CD4-positive, alpha-beta memory T cell (primary cell): ENCODE measurements at regions not wholly inside any gene's neighbourhood (a gene's known extent, or its start where the extent isn't known, plus 50 kb on each side); places are given as distances from the start of the nearest gene placed in this dataset.

Experiments used
- CTCF ChIA-PET: fragments of 350-600 bp; sonication (Branson Sonifier 250); formaldehyde crosslinking; loops from one replicate; lab custom pipeline; 2021; ENCODE audit warnings: inconsistent platforms; ENCODE audit not compliant: partially characterized antibody; lab: Charles Lee
- POLR2A ChIA-PET: fragments of 350-600 bp; sonication (Branson Sonifier 250); formaldehyde crosslinking; loops from one replicate; lab custom pipeline; 2021; ENCODE audit not compliant: partially characterized antibody; lab: Charles Lee
- DNase-seq, 5 donors: peaks; one replicate each; pipeline versions ENCODE4 v3.0.0 to v3.0.0-alpha.2; 2020 to 2022; ENCODE audit warnings: mixed read lengths in 1 of 5
- H3K27ac ChIP-seq: one replicate; pipeline ENCODE4 v1.7.0; 2013; ENCODE audit warnings: low read depth, low read length
- H3K27me3 ChIP-seq: 2 replicates; pipeline ENCODE4 v1.7.0; 2013; ENCODE audit warnings: mild to moderate bottlenecking, low read length, moderate library complexity; ENCODE audit not compliant: insufficient read depth
- H3K36me3 ChIP-seq: 2 replicates; pipeline ENCODE4 v1.7.0; 2013; ENCODE audit warnings: mild to moderate bottlenecking, low read length, moderate library complexity; ENCODE audit not compliant: insufficient read depth
- H3K4me1 ChIP-seq: 2 replicates; pipeline ENCODE4 v1.7.0; 2013; ENCODE audit warnings: mild to moderate bottlenecking, low read length, moderate library complexity; ENCODE audit not compliant: insufficient read depth
- H3K4me3 ChIP-seq, 2 donors: one replicate each; pipeline ENCODE4 v1.7.0; 2013; ENCODE audit warnings: low read length in 2 of 2, mild to moderate bottlenecking in 1 of 2
- H3K9me3 ChIP-seq, 2 donors: one replicate each; pipeline ENCODE4 v1.7.0; 2013; ENCODE audit warnings: low read length in 2 of 2, control low read depth in 1 of 2; ENCODE audit not compliant: control insufficient read depth in 1 of 2
- H3K27ac Mint-ChIP-seq, 7 donors: one replicate each; pipeline ENCODE4 v1.8.0; 2020 to 2021; ENCODE audit warnings: mixed read lengths in 7 of 7, mild to moderate bottlenecking in 6 of 7, inconsistent platforms in 3 of 7, moderate library complexity in 3 of 7
- H3K27me3 Mint-ChIP-seq, 2 donors: one replicate each; pipeline ENCODE4 v1.8.0; 2020 to 2021; ENCODE audit warnings: mixed read lengths in 2 of 2
- H3K36me3 Mint-ChIP-seq, 2 donors: one replicate each; pipeline ENCODE4 v1.8.0; 2020 to 2021; ENCODE audit warnings: mixed read lengths in 2 of 2, inconsistent platforms in 1 of 2, mild to moderate bottlenecking in 1 of 2
- H3K4me1 Mint-ChIP-seq, 4 donors: one replicate each; pipeline ENCODE4 v1.8.0; 2020 to 2021; ENCODE audit warnings: mixed read lengths in 4 of 4, mild to moderate bottlenecking in 1 of 4
- H3K4me3 Mint-ChIP-seq, 8 donors: one replicate each; pipeline ENCODE4 v1.8.0; 2020 to 2021; ENCODE audit warnings: mixed read lengths in 8 of 8, mild to moderate bottlenecking in 7 of 8, moderate library complexity in 6 of 8, inconsistent platforms in 3 of 8
- H3K9me3 Mint-ChIP-seq, 8 donors: one replicate each; pipeline ENCODE4 v1.8.0; 2020 to 2021; ENCODE audit warnings: mixed read lengths in 8 of 8, mild to moderate bottlenecking in 5 of 8, inconsistent platforms in 3 of 8, moderate library complexity in 1 of 8
- intact Hi-C: fragments of 100-400 bp; cut with micrococcal nuclease; formaldehyde crosslinking; loops from one replicate; pipeline ENCODE4 v1.15.1; 2023

DNA sequence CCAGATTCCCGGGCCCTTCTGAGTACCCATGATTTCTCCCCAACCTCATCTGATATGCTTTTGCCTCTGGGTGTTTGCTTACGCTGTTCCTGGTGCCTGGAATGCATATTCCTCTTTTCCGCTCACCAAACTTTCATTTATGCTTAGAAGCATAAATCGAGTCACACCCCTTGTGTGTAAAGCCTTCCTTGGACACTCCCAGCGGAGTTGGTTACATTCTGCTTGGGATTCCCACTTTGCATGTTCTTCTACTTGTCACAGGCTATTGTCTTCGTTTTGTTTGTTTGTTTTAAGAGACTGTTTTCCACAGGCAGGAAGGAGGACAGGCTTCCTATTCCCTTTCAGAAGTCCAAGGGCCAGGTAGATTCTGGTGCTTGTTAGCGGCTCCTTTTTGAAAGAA, 76.5 kb downstream of the SEC61B start:
- intact Hi-C loops, result no loop called here
- Mint-ChIP-seq H3K27me3 (peaks cover 2 to 13% of the 10 kb centered on the region in 2 donors), H3K4me1 (peaks cover 0 to 6% (median 1%) of the 10 kb centered on the region in 4 donors), H3K27ac (no peak overlapping the region), H3K4me3 (no peak overlapping the region), H3K36me3 (no peaks in the 10 kb centered on the region), H3K9me3 (no peaks in the 10 kb centered on the region)
- POLR2A ChIA-PET, result no interaction called here
- no peaks in the 10 kb centered on the region for H3K27me3 ChIP-seq
- H3K36me3 ChIP-seq, result no peaks in the 10 kb centered on the region
- DNase-seq, result no peak
- H3K4me1 ChIP-seq, result no peaks in the 10 kb centered on the region
- CTCF ChIA-PET, result no interaction called here
- no peak overlapping the region for H3K4me3 ChIP-seq
- H3K9me3 ChIP-seq, result no peaks in the 10 kb centered on the region
- H3K27ac ChIP-seq, result no peak overlapping the region

DNA sequence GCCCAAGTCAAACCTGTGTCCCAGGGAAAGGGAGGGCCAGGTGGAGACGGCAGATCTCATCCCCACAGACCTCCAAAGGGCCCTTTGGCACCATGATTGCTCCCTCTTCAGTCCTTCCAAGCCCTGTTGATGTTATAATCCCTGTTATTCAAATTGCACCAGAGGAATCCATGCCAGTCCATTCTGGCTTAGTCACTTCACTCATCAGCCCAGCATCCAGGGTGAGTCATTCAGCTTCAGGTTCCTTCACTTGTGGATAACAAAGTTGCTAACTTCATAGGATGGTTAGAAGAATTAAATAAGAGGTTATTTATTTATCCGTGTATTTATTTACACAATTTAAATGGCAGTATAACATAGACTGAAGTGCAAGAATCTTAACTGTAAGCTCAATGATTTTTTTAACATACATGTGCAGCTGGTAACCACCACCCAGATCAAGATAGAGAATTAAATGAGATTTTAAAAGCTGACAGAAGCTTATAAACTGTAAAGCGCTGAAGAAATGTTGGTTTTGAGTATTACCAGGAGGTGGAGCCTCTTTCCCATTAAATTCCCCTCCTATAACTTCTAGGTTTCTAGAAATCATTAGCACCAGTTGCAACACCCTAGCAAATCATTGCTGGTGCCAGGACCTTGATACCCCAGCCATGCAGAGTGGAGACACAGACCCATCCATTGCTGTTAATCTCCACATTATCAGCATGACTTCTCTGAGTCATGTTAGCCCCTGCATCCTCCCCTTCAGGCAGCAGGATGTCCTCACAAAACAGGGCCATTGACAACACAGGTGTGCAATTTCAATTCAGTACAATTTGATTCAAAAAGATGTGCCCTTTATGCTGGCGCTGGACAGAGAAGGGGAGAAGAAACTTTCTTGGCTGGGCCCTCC, 77.4 kb downstream of the SEC61B start:
- no peaks in the 10 kb centered on the region for H3K9me3 Mint-ChIP-seq
- peaks cover 0 to 6% (median 1%) of the 10 kb centered on the region in 4 donors for H3K4me1 Mint-ChIP-seq
- intact Hi-C loops, result no loop called here
- H3K4me3 ChIP-seq, result no peak overlapping the region
- ChIA-PET CTCF (no interaction called here), POLR2A (no interaction called here)
- H3K27ac Mint-ChIP-seq, result peak overlapping the region in 1 of 7 donors; percentile 10
- H3K4me3 Mint-ChIP-seq, result no peak overlapping the region
- H3K36me3 Mint-ChIP-seq, result no peaks in the 10 kb centered on the region
- no peaks in the 10 kb centered on the region for H3K36me3 ChIP-seq
- H3K27me3 ChIP-seq, result no peaks in the 10 kb centered on the region
- H3K4me1 ChIP-seq, result no peaks in the 10 kb centered on the region
- no peak for DNase-seq
- no peaks in the 10 kb centered on the region for H3K9me3 ChIP-seq
- peaks cover 5 to 11% of the 10 kb centered on the region in 2 donors for H3K27me3 Mint-ChIP-seq
- H3K27ac ChIP-seq, result no peak overlapping the region

DNA sequence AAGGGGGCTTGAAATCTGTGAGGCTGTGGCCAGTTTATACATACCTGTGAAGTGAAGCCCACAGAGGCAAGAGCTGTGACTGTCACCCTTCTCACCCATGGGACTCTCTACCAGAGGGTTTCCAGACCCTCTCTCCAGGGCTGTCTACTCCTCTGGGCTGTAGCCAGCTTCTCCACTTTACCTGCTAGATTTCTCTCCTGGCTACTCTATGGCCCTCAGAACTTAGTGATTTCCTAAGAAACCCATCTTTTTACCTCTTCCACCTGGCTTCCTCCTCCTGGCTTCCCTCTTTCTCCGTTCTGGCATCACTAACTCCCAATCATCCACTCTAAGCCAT, 78.0 kb downstream of the SEC61B start:
- peaks cover 0 to 6% (median 1%) of the 10 kb centered on the region in 4 donors for H3K4me1 Mint-ChIP-seq
- ChIA-PET CTCF (no interaction called here), POLR2A (no interaction called here)
- peaks cover 5 to 11% of the 10 kb centered on the region in 2 donors for H3K27me3 Mint-ChIP-seq
- no peak for DNase-seq
- Histone ChIP-seq H3K27me3 (no peaks in the 10 kb centered on the region), H3K4me1 (no peaks in the 10 kb centered on the region), H3K9me3 (no peaks in the 10 kb centered on the region), H3K36me3 (no peaks in the 10 kb centered on the region), H3K27ac (no peak overlapping the region), H3K4me3 (no peak overlapping the region)
- H3K27ac Mint-ChIP-seq, result no peak overlapping the region
- intact Hi-C loops, result no loop called here
- no peaks in the 10 kb centered on the region for H3K9me3 Mint-ChIP-seq
- no peaks in the 10 kb centered on the region for H3K36me3 Mint-ChIP-seq
- H3K4me3 Mint-ChIP-seq, result no peak overlapping the region

- Mint-ChIP-seq H3K4me1 (peaks cover 0 to 6% (median 1%) of the 10 kb centered on the region in 4 donors), H3K27ac (no peak overlapping the region), H3K27me3 (peaks cover 6 to 11% of the 10 kb centered on the region in 2 donors), H3K36me3 (no peaks in the 10 kb centered on the region), H3K9me3 (no peaks in the 10 kb centered on the region), H3K4me3 (no peak overlapping the region)
- H3K9me3 ChIP-seq, result no peaks in the 10 kb centered on the region
- H3K4me1 ChIP-seq, result no peaks in the 10 kb centered on the region
- intact Hi-C loops, result no loop called here
- H3K36me3 ChIP-seq, result no peaks in the 10 kb centered on the region
- H3K4me3 ChIP-seq, result no peak overlapping the region
- no peaks in the 10 kb centered on the region for H3K27me3 ChIP-seq
- ChIA-PET POLR2A (no interaction called here), CTCF (no interaction called here)
- no peak for DNase-seq
- no peak overlapping the region for H3K27ac ChIP-seq
These were observed 78.5 kb downstream of the SEC61B start for GRCh38 chr9:99300603-99301002.

DNA sequence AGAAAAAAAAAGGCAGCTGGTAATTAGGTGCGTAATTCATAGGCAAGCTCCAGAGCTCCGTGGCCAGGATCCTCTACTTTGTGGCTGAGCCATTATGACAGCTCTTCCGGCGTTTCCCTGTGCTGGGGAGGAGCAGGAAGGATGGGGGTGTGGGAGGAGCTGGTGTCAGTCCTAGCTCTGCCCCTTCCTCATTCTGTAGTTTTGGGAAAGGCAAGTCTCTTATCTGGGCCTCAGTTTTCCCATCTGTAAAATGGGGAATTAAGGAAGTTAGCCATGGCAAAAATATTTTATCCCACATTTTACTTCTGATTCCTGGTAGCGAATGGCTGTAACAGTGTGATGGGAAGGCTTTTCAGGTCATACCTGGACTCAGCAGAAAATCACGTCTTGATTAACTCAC, 81.1 kb downstream of the SEC61B start:
- Mint-ChIP-seq H3K9me3 (no peaks in the 10 kb centered on the region), H3K36me3 (no peaks in the 10 kb centered on the region), H3K4me1 (no peaks in the 10 kb centered on the region), H3K4me3 (no peak overlapping the region), H3K27ac (no peak overlapping the region), H3K27me3 (peaks cover 10 to 14% of the 10 kb centered on the region in 2 donors)
- ChIA-PET CTCF (no interaction called here), POLR2A (no interaction called here)
- Histone ChIP-seq H3K36me3 (no peaks in the 10 kb centered on the region), H3K4me1 (no peaks in the 10 kb centered on the region), H3K4me3 (no peak overlapping the region), H3K27ac (no peak overlapping the region), H3K9me3 (no peaks in the 10 kb centered on the region), H3K27me3 (no peaks in the 10 kb centered on the region)
- DNase-seq, result no peak
- intact Hi-C loops, result no loop called here

DNA sequence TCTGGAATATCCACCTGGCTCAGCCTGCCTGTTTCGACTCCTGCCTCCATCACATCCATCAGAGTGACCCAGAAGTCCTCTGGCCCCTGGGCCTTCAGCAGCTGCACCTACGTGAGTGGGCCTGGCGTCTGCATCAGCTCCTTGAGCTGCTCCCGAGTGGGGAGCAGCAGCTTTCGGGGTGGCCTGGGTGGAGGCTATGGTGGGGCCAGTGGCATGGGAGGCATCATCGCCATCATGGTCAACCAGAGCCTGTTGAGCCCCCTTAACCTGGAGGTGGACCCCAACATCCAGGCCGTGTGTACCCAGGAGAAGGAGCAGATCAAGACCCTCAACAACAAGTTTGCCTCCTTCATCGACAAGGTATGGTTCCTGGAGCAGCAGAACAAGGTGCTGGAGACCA, 83.0 kb downstream of the SEC61B start:
- intact Hi-C loops, result no loop called here
- Histone ChIP-seq H3K36me3 (no peaks in the 10 kb centered on the region), H3K27me3 (no peaks in the 10 kb centered on the region), H3K9me3 (no peaks in the 10 kb centered on the region), H3K4me3 (no peak overlapping the region), H3K27ac (no peak overlapping the region), H3K4me1 (no peaks in the 10 kb centered on the region)
- Mint-ChIP-seq H3K27ac (no peak overlapping the region), H3K4me1 (no peaks in the 10 kb centered on the region), H3K36me3 (no peaks in the 10 kb centered on the region), H3K27me3 (peaks cover 13 to 14% of the 10 kb centered on the region in 2 donors), H3K9me3 (no peaks in the 10 kb centered on the region), H3K4me3 (no peak overlapping the region)
- CTCF ChIA-PET, result no interaction called here
- DNase-seq, result no peak
- POLR2A ChIA-PET, result no interaction called here

- H3K9me3 ChIP-seq, result no peaks in the 10 kb centered on the region
- H3K9me3 Mint-ChIP-seq, result no peaks in the 10 kb centered on the region
- H3K4me1 Mint-ChIP-seq, result no peaks in the 10 kb centered on the region
- H3K27ac ChIP-seq, result no peak overlapping the region
- no peaks in the 10 kb centered on the region for H3K36me3 Mint-ChIP-seq
- no peak overlapping the region for H3K4me3 Mint-ChIP-seq
- intact Hi-C loops, result no loop called here
- peaks cover 9 to 13% of the 10 kb centered on the region in 2 donors for H3K27me3 Mint-ChIP-seq
- H3K27me3 ChIP-seq, result no peaks in the 10 kb centered on the region
- H3K4me1 ChIP-seq, result no peaks in the 10 kb centered on the region
- no peak for DNase-seq
- no peak overlapping the region for H3K27ac Mint-ChIP-seq
- no peak overlapping the region for H3K4me3 ChIP-seq
- CTCF ChIA-PET, result no interaction called here
- POLR2A ChIA-PET, result no interaction called here
- H3K36me3 ChIP-seq, result no peaks in the 10 kb centered on the region
These were observed 84.0 kb downstream of the SEC61B start for GRCh38 chr9:99305820-99306811.
